ENCODE measurements at regions not wholly inside any gene's neighbourhood (a gene's known extent, or its start where the extent isn't known, plus 50 kb on each side); places are given as distances from the start of the nearest gene placed in this dataset.

DNA sequence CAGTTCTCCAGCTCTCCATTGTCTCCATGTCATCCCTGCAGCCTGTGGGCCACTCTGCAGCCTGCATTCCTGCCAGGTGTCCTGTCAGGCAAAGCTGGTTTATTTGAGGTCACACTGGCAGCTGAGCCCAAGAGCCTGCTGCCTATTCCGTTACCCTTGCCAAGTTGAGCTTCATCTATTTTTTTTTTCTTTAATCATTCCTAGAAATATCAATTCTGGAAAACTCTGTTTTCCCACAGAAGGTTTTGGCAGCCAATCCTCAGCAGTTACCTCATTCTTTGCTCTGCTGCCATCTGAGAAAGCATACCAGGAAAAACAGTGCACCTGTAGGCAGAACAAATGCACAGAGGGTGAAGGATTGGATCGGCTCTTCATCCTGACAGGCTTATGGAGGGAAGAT is 411.0 kb upstream of the ACVR2A start:
- H3K27me3 ChIP-seq = no peaks in the 10 kb centered on the region
- H3K4me1 ChIP-seq = no peaks in the 10 kb centered on the region
- H3K9me3 ChIP-seq = no peaks in the 10 kb centered on the region
- DNase-seq (ENCODE audit: low spot score in 2 of 2) = peak in 1 of 2 donors; percentile 51
- H3K4me3 ChIP-seq = no peak overlapping the region
- H3K27ac ChIP-seq = no peak overlapping the region
- TF ChIP-seq, protein P1, sequence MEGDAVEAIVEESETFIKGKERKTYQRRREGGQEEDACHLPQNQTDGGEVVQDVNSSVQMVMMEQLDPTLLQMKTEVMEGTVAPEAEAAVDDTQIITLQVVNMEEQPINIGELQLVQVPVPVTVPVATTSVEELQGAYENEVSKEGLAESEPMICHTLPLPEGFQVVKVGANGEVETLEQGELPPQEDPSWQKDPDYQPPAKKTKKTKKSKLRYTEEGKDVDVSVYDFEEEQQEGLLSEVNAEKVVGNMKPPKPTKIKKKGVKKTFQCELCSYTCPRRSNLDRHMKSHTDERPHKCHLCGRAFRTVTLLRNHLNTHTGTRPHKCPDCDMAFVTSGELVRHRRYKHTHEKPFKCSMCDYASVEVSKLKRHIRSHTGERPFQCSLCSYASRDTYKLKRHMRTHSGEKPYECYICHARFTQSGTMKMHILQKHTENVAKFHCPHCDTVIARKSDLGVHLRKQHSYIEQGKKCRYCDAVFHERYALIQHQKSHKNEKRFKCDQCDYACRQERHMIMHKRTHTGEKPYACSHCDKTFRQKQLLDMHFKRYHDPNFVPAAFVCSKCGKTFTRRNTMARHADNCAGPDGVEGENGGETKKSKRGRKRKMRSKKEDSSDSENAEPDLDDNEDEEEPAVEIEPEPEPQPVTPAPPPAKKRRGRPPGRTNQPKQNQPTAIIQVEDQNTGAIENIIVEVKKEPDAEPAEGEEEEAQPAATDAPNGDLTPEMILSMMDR (IDR thresholded peaks at IDR 0.05) = no peak
- TF ChIP-seq POLR2A (IDR thresholded peaks at IDR 0.05) = no peak
- no peak for TF ChIP-seq POLR2AphosphoS5 (IDR thresholded peaks at IDR 0.05)
- H3K36me3 ChIP-seq = no peaks in the 10 kb centered on the region
- intact Hi-C loops (cut with DNase I; ENCODE audit: low total_unique reads) = no loop called here

DNA sequence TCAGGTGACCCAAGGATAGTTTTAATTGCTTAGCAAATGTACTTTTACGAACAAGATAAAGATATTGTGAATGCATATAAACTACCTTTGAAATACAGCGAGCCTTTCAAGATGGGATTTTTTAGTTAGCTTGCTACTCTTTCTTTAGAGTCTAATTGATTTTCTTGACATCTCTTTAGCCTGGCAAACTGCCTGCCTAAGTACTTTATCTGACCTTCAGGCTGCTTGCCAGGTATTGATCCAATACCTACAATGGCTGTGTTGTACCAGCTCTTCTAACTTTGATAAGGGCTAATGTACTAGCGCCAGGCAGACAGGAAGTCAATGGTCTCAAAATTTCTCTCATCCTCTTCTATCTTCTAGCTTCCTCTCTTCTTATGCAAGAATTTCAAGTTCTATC is 414.4 kb upstream of the ACVR2A start:
- H3K4me1 ChIP-seq = no peaks in the 10 kb centered on the region
- no peak for DNase-seq (ENCODE audit: low spot score in 2 of 2)
- H3K4me3 ChIP-seq = no peak overlapping the region
- intact Hi-C loops (cut with DNase I; ENCODE audit: low total_unique reads) = no loop called here
- no peak overlapping the region for H3K27ac ChIP-seq
- H3K9me3 ChIP-seq = no peaks in the 10 kb centered on the region
- no peaks in the 10 kb centered on the region for H3K27me3 ChIP-seq
- H3K36me3 ChIP-seq = no peaks in the 10 kb centered on the region
- TF ChIP-seq, protein P1 (IDR thresholded peaks at IDR 0.05) = no peak
- no peak for TF ChIP-seq POLR2AphosphoS5 (IDR thresholded peaks at IDR 0.05)
- no peak for TF ChIP-seq POLR2A (IDR thresholded peaks at IDR 0.05)

DNA sequence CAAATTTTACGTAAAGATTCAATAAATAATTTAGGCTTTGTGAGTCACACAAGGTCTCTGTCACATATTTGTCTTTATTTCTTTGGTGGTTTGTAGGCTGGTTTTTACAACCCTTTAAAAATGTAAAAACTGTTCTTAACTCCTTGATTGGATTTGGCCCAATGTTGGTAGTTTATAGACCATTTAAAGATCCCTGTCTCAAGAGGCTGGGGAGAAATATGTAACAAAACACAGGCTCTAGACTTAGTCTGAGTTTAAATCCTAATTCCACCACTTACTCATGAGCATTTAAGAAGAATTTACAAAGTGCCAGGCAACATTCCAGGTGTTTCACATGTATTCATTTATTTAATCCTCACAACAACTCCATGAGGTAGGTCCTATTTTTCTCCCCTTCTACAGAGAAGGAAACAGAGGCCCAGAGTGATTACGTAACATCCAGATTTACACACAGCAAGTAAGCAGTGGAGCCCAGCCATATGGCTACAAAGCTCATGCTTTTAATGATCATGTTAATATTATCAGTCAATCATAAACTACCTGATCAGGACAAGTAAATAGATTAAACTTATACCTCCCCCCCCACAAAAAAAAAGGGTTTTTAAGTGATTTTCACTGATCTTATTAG is 416.6 kb upstream of the ACVR2A start:
- Histone ChIP-seq H3K9me3 (no peaks in the 10 kb centered on the region), H3K27ac (no peak overlapping the region), H3K36me3 (no peaks in the 10 kb centered on the region), H3K27me3 (no peaks in the 10 kb centered on the region), H3K4me3 (no peak overlapping the region), H3K4me1 (no peaks in the 10 kb centered on the region)
- TF ChIP-seq, protein P1 (IDR thresholded peaks at IDR 0.05) = no peak
- TF ChIP-seq POLR2AphosphoS5 (IDR thresholded peaks at IDR 0.05) (no peak), POLR2A (IDR thresholded peaks at IDR 0.05) (no peak)
- no peak for DNase-seq (ENCODE audit: low spot score in 2 of 2)
- intact Hi-C loops (cut with DNase I; ENCODE audit: low total_unique reads) = no loop called here

DNA sequence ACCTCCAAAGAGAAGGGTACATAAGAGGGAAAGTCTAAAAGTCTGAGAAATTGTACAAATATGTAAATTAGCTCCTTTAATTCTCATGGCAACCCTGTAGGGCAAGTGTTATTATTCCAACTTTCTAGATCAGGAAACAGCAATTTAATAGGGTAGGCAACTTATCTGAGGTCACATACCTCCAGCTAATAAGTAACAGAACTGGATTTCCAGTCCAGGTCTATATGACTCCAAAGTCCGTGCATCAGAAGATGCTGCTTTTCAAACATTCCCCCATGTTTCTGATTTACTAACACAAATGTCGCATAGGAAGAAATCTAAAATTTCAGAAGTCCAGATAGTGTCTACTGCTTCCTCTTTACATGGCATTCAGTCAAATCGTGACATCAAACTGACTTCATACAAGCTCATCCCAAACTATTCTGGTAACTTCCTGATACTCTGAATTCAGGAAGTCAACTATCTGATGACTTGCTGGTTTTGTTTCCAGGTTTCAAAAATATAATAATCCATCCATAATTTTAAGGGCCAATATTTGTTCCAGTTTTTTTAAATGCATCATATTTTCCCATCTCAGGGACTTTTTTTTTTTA is 419.3 kb upstream of the ACVR2A start:
- no peaks in the 10 kb centered on the region for H3K36me3 ChIP-seq

DNA sequence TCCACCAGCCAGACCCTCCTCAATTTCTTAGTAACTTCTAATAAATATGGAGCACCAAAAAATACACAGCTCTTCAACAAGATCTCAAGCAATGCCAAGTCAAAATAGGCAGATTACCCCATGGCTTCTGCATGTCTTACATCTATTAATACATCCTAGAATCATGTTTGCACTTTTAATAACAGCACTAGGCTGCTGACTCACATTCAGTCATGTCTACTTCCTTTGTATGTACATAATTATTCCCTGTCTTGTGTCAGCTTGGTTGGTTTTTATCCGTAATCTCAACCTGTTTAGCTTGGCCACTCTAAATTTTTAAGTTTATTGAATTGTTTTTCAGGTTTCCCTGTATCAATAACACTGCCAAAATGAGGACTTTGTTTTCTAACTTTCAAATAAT is 420.1 kb upstream of the ACVR2A start:
- Histone ChIP-seq H3K4me1 (no peaks in the 10 kb centered on the region), H3K36me3 (no peaks in the 10 kb centered on the region), H3K4me3 (no peak overlapping the region), H3K27ac (no peak overlapping the region), H3K9me3 (no peaks in the 10 kb centered on the region), H3K27me3 (no peaks in the 10 kb centered on the region)
- TF ChIP-seq POLR2AphosphoS5 (IDR thresholded peaks at IDR 0.05) (no peak), POLR2A (IDR thresholded peaks at IDR 0.05) (no peak)
- TF ChIP-seq, protein P1 (IDR thresholded peaks at IDR 0.05) = no peak
- intact Hi-C loops (cut with DNase I; ENCODE audit: low total_unique reads) = no loop called here
- no peak for DNase-seq (ENCODE audit: low spot score in 2 of 2)

More for the DNA sequence above, 419.3 kb upstream of the ACVR2A start:
- DNase-seq (ENCODE audit: low spot score in 2 of 2) = no peak
- no peak overlapping the region for H3K27ac ChIP-seq
- intact Hi-C loops (cut with DNase I; ENCODE audit: low total_unique reads) = no loop called here
- H3K4me1 ChIP-seq = no peaks in the 10 kb centered on the region
- TF ChIP-seq POLR2A (IDR thresholded peaks at IDR 0.05) = no peak
- TF ChIP-seq, protein P1 (IDR thresholded peaks at IDR 0.05) = no peak
- TF ChIP-seq POLR2AphosphoS5 (IDR thresholded peaks at IDR 0.05) = no peak
- H3K27me3 ChIP-seq = no peaks in the 10 kb centered on the region
- no peaks in the 10 kb centered on the region for H3K9me3 ChIP-seq
- H3K4me3 ChIP-seq = no peak overlapping the region
